ENCODE measurements at regions not wholly inside any gene's neighbourhood (a gene's known extent, or its start where the extent isn't known, plus 50 kb on each side); places are given as distances from the start of the nearest gene placed in this dataset.

GRCh38 chr6:91171754-91172462 lies 585.0 kb upstream of the MAP3K7 start:
- TF ChIP-seq CTCF (IDR thresholded peaks at IDR 0.05; ENCODE audit: low read length) (no peak), EZH2 (optimal IDR thresholded peaks at IDR 0.05; ENCODE audit: low read depth, low read length) (no peak), EZH2phosphoT487 (IDR thresholded peaks at IDR 0.05; ENCODE audit: low read length) (no peak)

Measured in MM.1S (cell line).